ENCODE measurements at regions not wholly inside any gene's neighbourhood (a gene's known extent, or its start where the extent isn't known, plus 50 kb on each side); places are given as distances from the start of the nearest gene placed in this dataset.

GRCh38 chr1:227465256-227465655 is 98.1 kb upstream of the ZNF678 start:
- H3K4me1 ChIP-seq (ENCODE audit: control insufficient read depth, extremely low read depth, insufficient read depth, low read length): no peaks in the 10 kb centered on the region
- TF ChIP-seq, protein P1, sequence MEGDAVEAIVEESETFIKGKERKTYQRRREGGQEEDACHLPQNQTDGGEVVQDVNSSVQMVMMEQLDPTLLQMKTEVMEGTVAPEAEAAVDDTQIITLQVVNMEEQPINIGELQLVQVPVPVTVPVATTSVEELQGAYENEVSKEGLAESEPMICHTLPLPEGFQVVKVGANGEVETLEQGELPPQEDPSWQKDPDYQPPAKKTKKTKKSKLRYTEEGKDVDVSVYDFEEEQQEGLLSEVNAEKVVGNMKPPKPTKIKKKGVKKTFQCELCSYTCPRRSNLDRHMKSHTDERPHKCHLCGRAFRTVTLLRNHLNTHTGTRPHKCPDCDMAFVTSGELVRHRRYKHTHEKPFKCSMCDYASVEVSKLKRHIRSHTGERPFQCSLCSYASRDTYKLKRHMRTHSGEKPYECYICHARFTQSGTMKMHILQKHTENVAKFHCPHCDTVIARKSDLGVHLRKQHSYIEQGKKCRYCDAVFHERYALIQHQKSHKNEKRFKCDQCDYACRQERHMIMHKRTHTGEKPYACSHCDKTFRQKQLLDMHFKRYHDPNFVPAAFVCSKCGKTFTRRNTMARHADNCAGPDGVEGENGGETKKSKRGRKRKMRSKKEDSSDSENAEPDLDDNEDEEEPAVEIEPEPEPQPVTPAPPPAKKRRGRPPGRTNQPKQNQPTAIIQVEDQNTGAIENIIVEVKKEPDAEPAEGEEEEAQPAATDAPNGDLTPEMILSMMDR (optimal IDR thresholded peaks at IDR 0.05 in 1 of 3, IDR thresholded peaks at IDR 0.05 in 1 of 3, conservative IDR thresholded peaks at IDR 0.05 in 1 of 3; ENCODE audit: extremely low read depth in 1 of 3, insufficient read depth in 2 of 3, low read length in 3 of 3): peak in 1 of 3 experiments; percentile 35
- no peak for TF ChIP-seq EZH2 (IDR thresholded peaks at IDR 0.05; ENCODE audit: low read length)
- H3K9me3 ChIP-seq (ENCODE audit: control insufficient read depth, low read depth, low read length): no peaks in the 10 kb centered on the region
- no peaks in the 10 kb centered on the region for H3K9me1 ChIP-seq (ENCODE audit: control insufficient read depth, extremely low read depth, insufficient read depth, low read length)
- H3K36me3 ChIP-seq (ENCODE audit: control insufficient read depth in 2 of 2, extremely low read depth in 1 of 2, insufficient read depth in 2 of 2, low read length in 2 of 2): no peaks in the 10 kb centered on the region
- no peak overlapping the region for H3K9ac ChIP-seq (ENCODE audit: control insufficient read depth, extremely low read depth, insufficient read depth, low read length)
- no peaks in the 10 kb centered on the region for H4K20me1 ChIP-seq (ENCODE audit: control insufficient read depth, extremely low read depth, insufficient read depth, low read length)
- no peak for FAIRE-seq
- no peak overlapping the region for H3K27ac ChIP-seq (ENCODE audit: control insufficient read depth, insufficient read depth, low read length)
- no peak overlapping the region for H3K4me2 ChIP-seq (ENCODE audit: control insufficient read depth, extremely low read depth, insufficient read depth, low read depth, low read length)
- dilution Hi-C loops (cut with MboI; ENCODE audit: extremely low pct_ligation_motif_present, low sequenced_read_pairs): no loop called here
- H3K27me3 ChIP-seq (ENCODE audit: control insufficient read depth, extremely low read depth, insufficient read depth, low read length): peaks cover 12% of the 10 kb centered on the region
- DNase-seq (ENCODE audit: low read depth, low spot score): no peak
- no peaks in the 10 kb centered on the region for H3K79me2 ChIP-seq (ENCODE audit: control insufficient read depth, insufficient read depth, low read length)
- no peak overlapping the region for H3K4me3 ChIP-seq (ENCODE audit: control insufficient read depth in 2 of 3, extremely low read depth in 1 of 3, insufficient read depth in 2 of 3, low read depth in 1 of 3, low read length in 3 of 3)
- H2AFZ ChIP-seq (ENCODE audit: control insufficient read depth, low read length): no peak overlapping the region

GRCh38 chr1:227459977-227460376 is 103.4 kb upstream of the ZNF678 start:
- Histone ChIP-seq H3K36me3 (ENCODE audit: control insufficient read depth in 2 of 2, extremely low read depth in 1 of 2, insufficient read depth in 2 of 2, low read length in 2 of 2) (no peaks in the 10 kb centered on the region), H3K79me2 (ENCODE audit: control insufficient read depth, insufficient read depth, low read length) (no peaks in the 10 kb centered on the region), H3K27me3 (ENCODE audit: control insufficient read depth, extremely low read depth, insufficient read depth, low read length) (peaks cover 11% of the 10 kb centered on the region), H3K4me3 (ENCODE audit: control insufficient read depth in 2 of 3, extremely low read depth in 1 of 3, insufficient read depth in 2 of 3, low read depth in 1 of 3, low read length in 3 of 3) (no peak overlapping the region), H3K9me1 (ENCODE audit: control insufficient read depth, extremely low read depth, insufficient read depth, low read length) (no peaks in the 10 kb centered on the region), H3K4me2 (ENCODE audit: control insufficient read depth, extremely low read depth, insufficient read depth, low read depth, low read length) (no peak overlapping the region), H3K27ac (ENCODE audit: control insufficient read depth, insufficient read depth, low read length) (no peak overlapping the region), H3K4me1 (ENCODE audit: control insufficient read depth, extremely low read depth, insufficient read depth, low read length) (no peaks in the 10 kb centered on the region), H4K20me1 (ENCODE audit: control insufficient read depth, extremely low read depth, insufficient read depth, low read length) (no peaks in the 10 kb centered on the region), H2AFZ (ENCODE audit: control insufficient read depth, low read length) (no peak overlapping the region), H3K9me3 (ENCODE audit: control insufficient read depth, low read depth, low read length) (no peaks in the 10 kb centered on the region), H3K9ac (ENCODE audit: control insufficient read depth, extremely low read depth, insufficient read depth, low read length) (no peak overlapping the region)
- TF ChIP-seq, protein P1 (optimal IDR thresholded peaks at IDR 0.05 in 1 of 3, IDR thresholded peaks at IDR 0.05 in 1 of 3, conservative IDR thresholded peaks at IDR 0.05 in 1 of 3; ENCODE audit: extremely low read depth in 1 of 3, insufficient read depth in 2 of 3, low read length in 3 of 3): no peak
- TF ChIP-seq EZH2 (IDR thresholded peaks at IDR 0.05; ENCODE audit: low read length): no peak
- no peak for FAIRE-seq
- DNase-seq (ENCODE audit: low read depth, low spot score): no peak
- dilution Hi-C loops (cut with MboI; ENCODE audit: extremely low pct_ligation_motif_present, low sequenced_read_pairs): no loop called here

Measured in keratinocyte (primary cell).